ENCODE measurements at regions not wholly inside any gene's neighbourhood (a gene's known extent, or its start where the extent isn't known, plus 50 kb on each side); places are given as distances from the start of the nearest gene placed in this dataset.

GRCh38 chr22:49373289-49373666, 454.4 kb downstream of the BRD1 start:
- Histone ChIP-seq H3K36me3 (replicated peaks in 1 of 2; ENCODE audit: control insufficient read depth in 1 of 2, insufficient read depth in 2 of 2, low read length in 2 of 2) (no peaks in the 10 kb centered on the region), H3K9me3 (ENCODE audit: low read length) (no peaks in the 10 kb centered on the region), H2AFZ (ENCODE audit: low read length) (no peak overlapping the region), H3K4me1 (ENCODE audit: insufficient read depth, low read length) (no peaks in the 10 kb centered on the region), H3K27ac (ENCODE audit: extremely low read length, insufficient read depth, low read length) (no peak overlapping the region), H3K9ac (ENCODE audit: insufficient read depth, low read depth, low read length) (no peak overlapping the region), H4K20me1 (ENCODE audit: insufficient read depth, low read length) (no peaks in the 10 kb centered on the region), H3K4me3 (replicated peaks in 1 of 3; ENCODE audit: insufficient read depth in 1 of 3, low read depth in 2 of 3, low read length in 3 of 3) (no peak overlapping the region), H3K4me2 (ENCODE audit: low read depth, low read length) (no peak overlapping the region), H3K27me3 (ENCODE audit: control insufficient read depth in 1 of 2, insufficient read depth in 2 of 2, low read length in 2 of 2) (peaks cover 13 to 64% of the 10 kb centered on the region in 2 experiments; a peak in 4 of 5 replicates), H3K79me2 (ENCODE audit: insufficient read depth, low read length) (no peaks in the 10 kb centered on the region)
- ChIA-PET CTCF (ENCODE audit: low intra/inter-chr PET ratio, low total read pairs) (no interaction called here), POLR2A (no interaction called here)
- 13% methylated on average over 6 of the region's 6 CpGs for whole genome bisulfite sequencing (ENCODE audit: low lambda C conversion rate)
- ATAC-seq = no peak
- no TSS peak for BruUV-seq (replicated peaks)
- in situ Hi-C loops (cut with HindIII; ENCODE audit: extremely low pct_ligation_motif_present, low pct_unique_long_range_greater_than_20kb) (no loop called here), intact Hi-C loops (cut with micrococcal nuclease; ENCODE audit: unreplicated experiment) (no loop called here)
- no peak for FAIRE-seq
- no peak for TF ChIP-seq ZSCAN21 (CRISPR knock-in tag; IDR thresholded peaks at IDR 0.05; ENCODE audit: borderline replicate concordance)
- TF ChIP-seq MZF1 (CRISPR knock-in tag; IDR thresholded peaks at IDR 0.05; ENCODE audit: borderline replicate concordance) = no peak
- TF ChIP-seq, protein P1, sequence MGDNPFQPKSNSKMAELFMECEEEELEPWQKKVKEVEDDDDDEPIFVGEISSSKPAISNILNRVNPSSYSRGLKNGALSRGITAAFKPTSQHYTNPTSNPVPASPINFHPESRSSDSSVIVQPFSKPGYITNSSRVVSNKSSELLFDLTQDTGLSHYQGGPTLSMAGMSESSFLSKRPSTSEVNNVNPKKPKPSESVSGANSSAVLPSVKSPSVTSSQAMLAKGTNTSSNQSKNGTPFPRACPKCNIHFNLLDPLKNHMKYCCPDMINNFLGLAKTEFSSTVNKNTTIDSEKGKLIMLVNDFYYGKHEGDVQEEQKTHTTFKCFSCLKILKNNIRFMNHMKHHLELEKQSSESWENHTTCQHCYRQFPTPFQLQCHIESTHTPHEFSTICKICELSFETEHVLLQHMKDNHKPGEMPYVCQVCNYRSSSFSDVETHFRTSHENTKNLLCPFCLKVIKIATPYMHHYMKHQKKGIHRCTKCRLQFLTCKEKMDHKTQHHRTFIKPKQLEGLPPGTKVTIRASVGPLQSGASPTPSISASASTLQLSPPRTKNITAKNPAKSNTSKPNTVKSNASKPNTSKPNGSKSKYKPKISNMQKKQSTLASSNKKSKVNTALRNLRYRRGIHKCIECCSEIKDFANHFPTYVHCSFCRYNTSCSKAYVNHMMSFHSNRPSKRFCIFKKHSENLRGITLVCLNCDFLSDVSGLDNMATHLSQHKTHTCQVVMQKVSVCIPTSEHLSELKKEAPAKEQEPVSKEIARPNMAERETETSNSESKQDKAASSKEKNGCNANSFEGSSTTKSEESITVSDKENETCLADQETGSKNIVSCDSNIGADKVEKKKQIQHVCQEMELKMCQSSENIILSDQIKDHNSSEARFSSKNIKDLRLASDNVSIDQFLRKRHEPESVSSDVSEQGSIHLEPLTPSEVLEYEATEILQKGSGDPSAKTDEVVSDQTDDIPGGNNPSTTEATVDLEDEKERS (CRISPR knock-in tag; IDR thresholded peaks at IDR 0.05) = no peak
- no peak for TF ChIP-seq CENPX (CRISPR knock-in tag; IDR thresholded peaks at IDR 0.05)
- TF ChIP-seq SIN3B (IDR thresholded peaks at IDR 0.05; ENCODE audit: low read length) = no peak
- TF ChIP-seq ZNF704 (CRISPR knock-in tag; IDR thresholded peaks at IDR 0.05; ENCODE audit: borderline replicate concordance) = no peak
- TF ChIP-seq KLF15 (CRISPR knock-in tag; IDR thresholded peaks at IDR 0.05; ENCODE audit: borderline replicate concordance) = no peak
- TF ChIP-seq CREB3 (CRISPR knock-in tag; IDR thresholded peaks at IDR 0.05) = no peak
- TF ChIP-seq E2F5 (CRISPR knock-in tag; conservative IDR thresholded peaks at IDR 0.05) = no peak
- no peak for TF ChIP-seq SYNCRIP (IDR thresholded peaks at IDR 0.05; ENCODE audit: insufficient read depth, low read depth, low read length)
- no peak for TF ChIP-seq RFX3 (CRISPR knock-in tag; IDR thresholded peaks at IDR 0.05)
- TF ChIP-seq HMGA1 (CRISPR knock-in tag; conservative IDR thresholded peaks at IDR 0.05) = no peak
- TF ChIP-seq ZNF737 (CRISPR knock-in tag; IDR thresholded peaks at IDR 0.05; ENCODE audit: borderline replicate concordance) = no peak
- TF ChIP-seq KLF6 (CRISPR knock-in tag; IDR thresholded peaks at IDR 0.05) = no peak
- no peak for TF ChIP-seq THAP7 (CRISPR knock-in tag; IDR thresholded peaks at IDR 0.05)
- no peak for DNase-seq (ENCODE audit: low spot score)

Measured in HepG2 (cell line).